ENCODE measurements at regions not wholly inside any gene's neighbourhood (a gene's known extent, or its start where the extent isn't known, plus 50 kb on each side); places are given as distances from the start of the nearest gene placed in this dataset.

GRCh38 chr1:106111044-106111443 lies 945.4 kb upstream of the PRMT6 start (continued):
- TF ChIP-seq, protein P1, sequence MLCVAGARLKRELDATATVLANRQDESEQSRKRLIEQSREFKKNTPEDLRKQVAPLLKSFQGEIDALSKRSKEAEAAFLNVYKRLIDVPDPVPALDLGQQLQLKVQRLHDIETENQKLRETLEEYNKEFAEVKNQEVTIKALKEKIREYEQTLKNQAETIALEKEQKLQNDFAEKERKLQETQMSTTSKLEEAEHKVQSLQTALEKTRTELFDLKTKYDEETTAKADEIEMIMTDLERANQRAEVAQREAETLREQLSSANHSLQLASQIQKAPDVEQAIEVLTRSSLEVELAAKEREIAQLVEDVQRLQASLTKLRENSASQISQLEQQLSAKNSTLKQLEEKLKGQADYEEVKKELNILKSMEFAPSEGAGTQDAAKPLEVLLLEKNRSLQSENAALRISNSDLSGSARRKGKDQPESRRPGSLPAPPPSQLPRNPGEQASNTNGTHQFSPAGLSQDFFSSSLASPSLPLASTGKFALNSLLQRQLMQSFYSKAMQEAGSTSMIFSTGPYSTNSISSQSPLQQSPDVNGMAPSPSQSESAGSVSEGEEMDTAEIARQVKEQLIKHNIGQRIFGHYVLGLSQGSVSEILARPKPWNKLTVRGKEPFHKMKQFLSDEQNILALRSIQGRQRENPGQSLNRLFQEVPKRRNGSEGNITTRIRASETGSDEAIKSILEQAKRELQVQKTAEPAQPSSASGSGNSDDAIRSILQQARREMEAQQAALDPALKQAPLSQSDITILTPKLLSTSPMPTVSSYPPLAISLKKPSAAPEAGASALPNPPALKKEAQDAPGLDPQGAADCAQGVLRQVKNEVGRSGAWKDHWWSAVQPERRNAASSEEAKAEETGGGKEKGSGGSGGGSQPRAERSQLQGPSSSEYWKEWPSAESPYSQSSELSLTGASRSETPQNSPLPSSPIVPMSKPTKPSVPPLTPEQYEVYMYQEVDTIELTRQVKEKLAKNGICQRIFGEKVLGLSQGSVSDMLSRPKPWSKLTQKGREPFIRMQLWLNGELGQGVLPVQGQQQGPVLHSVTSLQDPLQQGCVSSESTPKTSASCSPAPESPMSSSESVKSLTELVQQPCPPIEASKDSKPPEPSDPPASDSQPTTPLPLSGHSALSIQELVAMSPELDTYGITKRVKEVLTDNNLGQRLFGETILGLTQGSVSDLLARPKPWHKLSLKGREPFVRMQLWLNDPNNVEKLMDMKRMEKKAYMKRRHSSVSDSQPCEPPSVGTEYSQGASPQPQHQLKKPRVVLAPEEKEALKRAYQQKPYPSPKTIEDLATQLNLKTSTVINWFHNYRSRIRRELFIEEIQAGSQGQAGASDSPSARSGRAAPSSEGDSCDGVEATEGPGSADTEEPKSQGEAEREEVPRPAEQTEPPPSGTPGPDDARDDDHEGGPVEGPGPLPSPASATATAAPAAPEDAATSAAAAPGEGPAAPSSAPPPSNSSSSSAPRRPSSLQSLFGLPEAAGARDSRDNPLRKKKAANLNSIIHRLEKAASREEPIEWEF (IDR thresholded peaks at IDR 0.05; ENCODE audit: insufficient replicate concordance, low read depth, low read length) = no peak

GRCh38 chr1:106113851-106114250 lies 942.6 kb upstream of the PRMT6 start:
- CTCF ChIA-PET = no interaction called here
- Histone ChIP-seq H3K9me3 (replicated peaks; ENCODE audit: control insufficient read depth, insufficient read depth, low read length) (no peaks in the 10 kb centered on the region), H3K4me2 (ENCODE audit: control insufficient read depth, insufficient read depth) (no peak overlapping the region), H3K79me2 (ENCODE audit: control insufficient read depth, insufficient read depth, low read length) (no peaks in the 10 kb centered on the region), H3K27ac (ENCODE audit: control insufficient read depth, insufficient read depth) (no peak overlapping the region), H3K4me3 (no peak overlapping the region), H2AFZ (ENCODE audit: control insufficient read depth, low read depth, low read length) (no peak overlapping the region), H3K27me3 (replicated peaks in 1 of 2; ENCODE audit: control insufficient read depth in 2 of 2, insufficient read depth in 2 of 2, low read length in 1 of 2) (no peaks in the 10 kb centered on the region), H3K9ac (ENCODE audit: control insufficient read depth, insufficient read depth, low read length) (no peak overlapping the region), H3K36me3 (ENCODE audit: control insufficient read depth in 2 of 2, insufficient read depth in 2 of 2, low read length in 1 of 2) (no peaks in the 10 kb centered on the region), H3K4me1 (ENCODE audit: control insufficient read depth, insufficient read depth, low read length) (no peaks in the 10 kb centered on the region), H4K20me1 (ENCODE audit: control insufficient read depth, insufficient read depth) (no peaks in the 10 kb centered on the region)
- DNase-seq (ENCODE audit: low read depth, low spot score) (no peak), ATAC-seq (no peak), FAIRE-seq (no peak)
- POLR2A ChIA-PET = no interaction called here
- no TSS peak for BruUV-seq (replicated peaks)
- SMC1A ChIA-PET (ENCODE audit: uncharacterized antibody, unreplicated experiment) = no interaction called here
- in situ Hi-C loops (cut with MboI) = no loop called here
- intact Hi-C loops (cut with micrococcal nuclease; ENCODE audit: unreplicated experiment) = no loop called here
- WGBS (ENCODE audit: insufficient coverage, insufficient replicate concordance, low lambda C conversion rate, missing lambda C conversion rate) = 0% methylated on average over 2 of the region's 2 CpGs
- RAD21 ChIA-PET (ENCODE audit: unreplicated experiment) = no interaction called here
- TF ChIP-seq MEF2B (IDR thresholded peaks at IDR 0.05; ENCODE audit: partially characterized antibody, poor library complexity, severe bottlenecking) (no peak), KLF5 (IDR thresholded peaks at IDR 0.05; ENCODE audit: partially characterized antibody) (no peak), MYB (IDR thresholded peaks at IDR 0.05; ENCODE audit: borderline replicate concordance, low read depth, low read length) (no peak), CHD4 (IDR thresholded peaks at IDR 0.05) (no peak)

All from GM12878 (cell line).